Spleen (tissue), 7 donors: ENCODE measurements at regions not wholly inside any gene's neighbourhood (a gene's known extent, or its start where the extent isn't known, plus 50 kb on each side); places are given as distances from the start of the nearest gene placed in this dataset.

Experiments
- POLR2A ChIP-seq, 3 donors: fragments of 450-650 bp; IDR thresholded peaks; one replicate each; pipeline ENCODE4 v1.5.1; 2017; ENCODE audit warnings: antibody characterized with exemption in 3 of 3, mild to moderate bottlenecking in 1 of 3
- TF ChIP-seq, protein P1 (sequence below), 11 experiments: fragments of 200-600 bp in 7 of 11; fragments of 450-650 bp in 4 of 11; sonication (generic) in 4 of 11; IDR thresholded peaks in 8 of 11; conservative IDR thresholded peaks in 3 of 11; 1 replicate in 7 of 11; 2 replicates in 4 of 11; pipeline versions ENCODE4 v1.4.0 to v1.8.0; 2016 to 2021; ENCODE audit warnings: antibody characterized with exemption in 11 of 11, inconsistent platforms in 4 of 11, mild to moderate bottlenecking in 1 of 11
- donor health status: DM: no; HTN: no; CAD: no; lungs with moderate emphysema.
- donor health status: DM: no; HTN: no; CAD: no.
- donor health status: DM: no; HTN: no; CAD: no.

DNA sequence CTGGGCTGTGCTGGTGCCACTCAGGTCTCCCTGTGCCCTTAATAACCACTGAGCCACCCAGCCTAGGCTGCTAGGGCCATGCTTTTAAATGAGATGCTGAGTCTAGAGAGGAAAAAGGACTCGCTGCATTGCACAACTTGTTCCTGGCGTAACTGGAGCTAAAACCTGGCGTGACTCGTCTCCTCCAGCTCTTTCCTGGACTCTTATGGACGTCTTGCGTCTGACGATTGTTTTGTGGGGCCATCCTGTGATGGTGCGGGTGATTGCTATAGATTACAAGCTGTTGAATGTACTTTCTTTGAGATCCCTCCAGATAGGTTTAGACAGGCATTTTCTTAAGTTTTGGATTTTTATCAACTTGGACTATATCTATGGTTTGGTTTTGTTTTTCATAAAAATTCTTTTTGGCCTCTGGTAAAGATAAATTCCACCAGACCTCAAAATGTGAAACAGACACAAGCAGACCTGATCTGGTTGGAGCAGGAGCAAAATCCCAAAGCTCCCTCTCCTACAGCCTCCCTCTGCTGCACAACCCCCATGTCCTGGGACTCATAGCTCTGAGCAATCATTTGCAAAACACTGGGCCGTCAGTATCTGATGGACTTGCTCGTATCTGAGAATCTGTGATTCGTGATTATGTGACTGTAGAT, 230.3 kb downstream of the ARHGAP12 start:
- TF ChIP-seq POLR2A (IDR thresholded peaks at IDR 0.05): no peak
- TF ChIP-seq, protein P1, sequence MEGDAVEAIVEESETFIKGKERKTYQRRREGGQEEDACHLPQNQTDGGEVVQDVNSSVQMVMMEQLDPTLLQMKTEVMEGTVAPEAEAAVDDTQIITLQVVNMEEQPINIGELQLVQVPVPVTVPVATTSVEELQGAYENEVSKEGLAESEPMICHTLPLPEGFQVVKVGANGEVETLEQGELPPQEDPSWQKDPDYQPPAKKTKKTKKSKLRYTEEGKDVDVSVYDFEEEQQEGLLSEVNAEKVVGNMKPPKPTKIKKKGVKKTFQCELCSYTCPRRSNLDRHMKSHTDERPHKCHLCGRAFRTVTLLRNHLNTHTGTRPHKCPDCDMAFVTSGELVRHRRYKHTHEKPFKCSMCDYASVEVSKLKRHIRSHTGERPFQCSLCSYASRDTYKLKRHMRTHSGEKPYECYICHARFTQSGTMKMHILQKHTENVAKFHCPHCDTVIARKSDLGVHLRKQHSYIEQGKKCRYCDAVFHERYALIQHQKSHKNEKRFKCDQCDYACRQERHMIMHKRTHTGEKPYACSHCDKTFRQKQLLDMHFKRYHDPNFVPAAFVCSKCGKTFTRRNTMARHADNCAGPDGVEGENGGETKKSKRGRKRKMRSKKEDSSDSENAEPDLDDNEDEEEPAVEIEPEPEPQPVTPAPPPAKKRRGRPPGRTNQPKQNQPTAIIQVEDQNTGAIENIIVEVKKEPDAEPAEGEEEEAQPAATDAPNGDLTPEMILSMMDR (IDR thresholded peaks at IDR 0.05 in 8 of 11, conservative IDR thresholded peaks at IDR 0.05 in 3 of 11): no peak
